D721Med (cell line): ENCODE measurements at regions not wholly inside any gene's neighbourhood (a gene's known extent, or its start where the extent isn't known, plus 50 kb on each side); places are given as distances from the start of the nearest gene placed in this dataset.

Source experiments
- DNase-seq: peaks from one replicate; pipeline ENCODE4 v3.0.0; 2011; ENCODE audit warnings: low spot score; ENCODE audit not compliant: insufficient read length
- FAIRE-seq: peaks from 2 replicates; lab custom pipeline; 2011; peaks lifted over from hg19 to GRCh38; lab: Jason Lieb, UNC
- CTCF ChIP-seq: IDR thresholded peaks from 2 replicates; pipeline ENCODE4 v1.5.1; 2012; ENCODE audit warnings: mild to moderate bottlenecking, control low read depth; ENCODE audit not compliant: insufficient read depth; ENCODE audit errors: missing control alignments

- no peak for DNase-seq
- no peak for TF ChIP-seq CTCF
- no peak for FAIRE-seq
Observed at GRCh38 chr2:7913974-7914373, 767.9 kb upstream of the ID2 start.

- DNase-seq (no peak), FAIRE-seq (no peak)
- no peak for TF ChIP-seq CTCF
Observed at GRCh38 chr2:7915302-7916091, 766.4 kb upstream of the ID2 start.

DNA sequence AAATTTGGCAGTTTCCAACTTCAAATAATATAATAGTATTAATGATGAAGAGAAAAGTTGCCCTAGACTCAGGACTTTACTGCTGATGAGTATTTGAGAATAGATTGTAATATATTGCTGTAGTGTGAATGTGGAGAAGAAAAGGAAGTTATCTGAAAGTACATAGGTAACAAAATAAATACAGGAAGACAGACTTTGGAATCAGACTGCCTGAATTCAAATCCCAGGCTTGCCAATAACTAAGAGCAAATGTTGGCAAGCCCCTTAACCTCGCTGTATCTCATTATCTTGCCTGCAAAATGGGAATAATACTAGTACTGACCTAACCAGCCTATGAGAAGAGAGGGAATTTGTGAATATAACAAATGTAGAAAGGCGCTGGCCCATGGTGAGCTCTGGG is 765.2 kb upstream of the ID2 start:
- TF ChIP-seq CTCF: no peak
- no peak for DNase-seq
- FAIRE-seq: no peak

DNA sequence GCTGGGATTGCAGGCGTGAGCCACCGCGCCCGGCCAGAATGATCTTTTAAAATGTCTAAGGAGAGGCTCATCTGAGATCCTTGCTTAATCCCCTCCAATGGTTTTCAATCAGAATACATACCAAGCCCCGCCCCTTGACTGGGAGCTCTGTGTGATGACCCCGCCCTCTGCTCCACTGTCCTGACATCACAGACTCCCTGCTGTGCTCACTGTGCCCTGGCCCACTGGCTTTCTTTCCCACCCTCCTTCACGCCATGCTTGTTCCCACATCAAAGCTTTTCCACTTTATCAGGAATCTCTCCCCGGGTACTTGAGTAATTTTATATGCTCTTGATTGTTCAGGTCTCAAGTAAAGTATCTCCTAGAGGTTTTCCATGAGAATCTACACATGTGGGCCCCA is 762.3 kb upstream of the ID2 start:
- DNase-seq (no peak), FAIRE-seq (no peak)
- no peak for TF ChIP-seq CTCF

- FAIRE-seq (no peak), DNase-seq (no peak)
- TF ChIP-seq CTCF: no peak
Observed at GRCh38 chr2:7924023-7924762, 757.7 kb upstream of the ID2 start.

DNA sequence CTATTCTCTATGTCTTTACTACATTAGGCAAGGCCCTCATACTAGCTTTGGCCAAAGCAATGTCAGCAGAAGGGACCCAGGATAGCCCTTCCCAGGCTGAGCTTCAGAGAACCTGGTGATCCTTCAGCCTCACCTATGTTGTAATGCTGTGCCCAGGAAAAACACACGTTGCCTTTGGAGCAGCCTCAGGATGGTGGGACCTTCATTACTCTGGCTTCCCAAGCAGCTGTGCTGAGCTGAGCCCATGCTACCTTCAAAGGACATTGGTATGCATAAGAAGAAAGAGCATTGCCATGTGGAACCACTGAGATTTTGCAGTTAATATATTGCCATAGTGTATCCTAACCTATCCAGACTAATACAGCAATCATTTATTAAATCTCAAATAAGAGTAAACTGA is 756.4 kb upstream of the ID2 start:
- DNase-seq: no peak
- FAIRE-seq: no peak
- TF ChIP-seq CTCF: no peak

DNA sequence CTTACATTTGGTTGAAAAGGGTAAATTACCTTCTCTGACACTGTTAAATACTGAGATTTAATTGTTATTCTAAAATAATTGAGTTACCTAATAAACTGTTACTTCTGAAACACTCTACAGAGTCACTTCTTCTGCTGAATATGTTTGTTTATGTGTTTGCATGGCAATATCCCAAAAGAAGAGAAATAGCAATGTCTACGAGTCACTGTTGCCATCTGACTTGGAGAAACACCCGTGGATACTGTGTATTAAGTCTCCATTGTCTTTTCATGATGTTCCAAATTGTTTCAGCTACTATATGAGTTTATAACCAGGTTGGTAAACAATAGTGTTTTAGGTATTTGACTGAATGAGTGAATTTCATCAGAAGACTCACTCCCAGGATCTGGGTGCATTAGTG is 754.2 kb upstream of the ID2 start:
- no peak for TF ChIP-seq CTCF
- FAIRE-seq: no peak
- no peak for DNase-seq
